Activated naive CD4-positive, alpha-beta T cell treated with Interleukin-2 at 50 U/mL for 16 hours (primary cell): ENCODE measurements at regions not wholly inside any gene's neighbourhood (a gene's known extent, or its start where the extent isn't known, plus 50 kb on each side); places are given as distances from the start of the nearest gene placed in this dataset.
A peak's percentile ranks its signal among the peaks of the same experiment; 100 is the strongest.
"Not testable (repeated sequence)": the region's sequence is repeated elsewhere in the genome, so short reads cannot be mapped to it uniquely, and the experiment has no call there.

ENCODE experiments used
- DNase-seq: peaks from one replicate; pipeline ENCODE4 v3.0.0-alpha.2; 2020

DNA sequence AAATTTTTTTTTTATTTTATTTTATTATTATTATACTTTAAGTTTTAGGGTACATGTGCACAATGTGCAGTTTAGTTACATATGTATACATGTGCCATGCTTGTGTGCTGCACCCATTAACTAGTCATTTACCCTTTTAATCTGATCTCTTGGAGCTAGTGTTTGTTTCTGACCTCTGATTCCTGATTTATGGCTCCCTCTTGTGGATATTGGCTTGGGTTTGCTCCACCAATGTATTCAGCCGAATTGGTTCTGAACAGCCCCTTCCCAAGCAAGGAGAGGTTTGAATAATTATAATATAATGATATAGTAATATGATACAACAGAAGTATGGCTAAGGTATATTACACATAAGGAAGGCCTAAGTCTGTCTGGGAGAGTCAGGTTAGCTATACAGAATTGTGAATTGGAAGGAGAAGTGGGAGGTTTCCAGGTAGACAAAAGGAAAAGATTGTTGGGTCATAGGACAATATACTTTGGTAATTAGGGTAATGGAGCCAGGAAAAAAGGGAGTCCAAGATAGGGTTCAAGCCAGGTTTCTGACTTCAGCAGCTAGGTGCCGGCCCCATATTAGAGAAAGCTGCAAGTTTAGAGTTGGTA lies 53.1 kb upstream of the HMCN1 start:
- no peak for DNase-seq

DNA sequence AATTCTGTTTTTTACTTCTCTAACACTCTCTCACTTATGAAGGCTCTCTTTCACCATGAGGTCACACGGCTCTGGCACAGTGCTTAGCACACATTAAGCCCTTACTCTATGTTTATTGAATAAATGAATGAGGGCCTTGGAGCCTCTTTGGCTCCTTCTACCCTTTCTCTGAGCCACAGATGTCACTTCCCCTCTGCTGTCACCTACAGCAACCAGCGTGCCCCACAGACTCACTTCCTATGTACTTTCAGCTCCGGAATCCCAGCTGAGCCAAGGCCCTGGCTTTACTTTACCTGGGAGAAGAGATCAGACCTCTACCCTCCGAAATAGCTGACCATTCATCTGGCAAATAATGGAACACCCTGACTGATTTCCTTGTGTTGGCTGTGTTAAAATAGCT lies 53.7 kb upstream of the HMCN1 start:
- DNase-seq: no peak

DNA sequence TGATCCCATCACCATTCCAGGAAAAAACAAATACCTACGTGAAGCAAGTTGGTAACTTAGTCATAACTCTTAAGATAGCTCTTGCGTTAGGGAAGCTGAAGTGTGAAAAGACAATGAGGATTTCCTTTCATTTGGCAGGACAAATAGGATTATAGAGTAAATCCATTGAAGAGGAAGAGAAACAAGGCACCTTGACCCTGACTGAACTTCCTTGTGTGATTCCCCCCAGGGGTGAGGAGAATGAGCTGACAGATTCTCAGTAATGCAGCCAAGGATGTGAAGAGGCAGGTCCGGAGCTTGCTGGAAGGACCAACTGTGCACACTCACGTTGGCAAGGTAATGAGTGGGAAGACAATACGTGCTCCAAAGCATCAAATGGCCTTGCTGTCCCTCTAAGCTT lies 55.0 kb upstream of the HMCN1 start:
- DNase-seq: no peak

DNA sequence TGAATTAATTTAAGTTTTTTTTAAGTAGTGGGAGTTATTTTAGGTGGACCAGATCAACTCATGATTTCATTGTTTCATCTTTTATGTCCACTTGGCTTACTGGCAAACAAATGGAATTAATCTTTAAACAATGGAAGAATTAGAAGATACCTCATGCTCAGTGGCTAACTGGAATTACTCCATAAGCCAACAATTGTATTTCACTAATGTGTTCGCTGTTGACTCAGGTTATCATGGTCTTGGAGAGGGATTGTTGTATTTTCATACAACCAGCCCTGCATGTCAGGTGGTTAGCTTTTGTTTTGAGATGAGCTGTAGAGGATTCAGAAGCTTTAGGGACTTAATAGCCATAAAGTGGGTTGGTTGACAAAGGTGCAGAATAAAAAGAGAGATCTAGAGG lies 57.2 kb upstream of the HMCN1 start:
- DNase-seq: no peak

DNA sequence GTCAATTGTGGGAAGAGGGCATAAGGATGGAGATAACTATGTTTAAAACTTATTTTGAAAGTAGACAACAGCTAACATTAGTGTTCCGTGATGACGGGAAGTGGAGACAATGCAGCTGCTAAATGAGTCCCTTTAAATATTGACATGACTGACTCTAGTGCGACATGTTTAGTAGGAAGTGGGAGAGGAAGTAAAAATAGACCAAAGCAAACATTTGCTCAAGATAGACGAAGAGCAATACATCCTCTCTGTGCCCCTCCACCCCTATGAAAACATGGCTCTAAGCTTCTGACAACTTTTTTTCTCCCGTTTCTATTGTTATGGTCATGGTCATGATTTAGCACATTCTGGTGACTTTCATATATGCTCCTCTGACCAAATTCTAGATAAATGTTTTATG lies 60.0 kb upstream of the HMCN1 start:
- DNase-seq: no peak

DNA sequence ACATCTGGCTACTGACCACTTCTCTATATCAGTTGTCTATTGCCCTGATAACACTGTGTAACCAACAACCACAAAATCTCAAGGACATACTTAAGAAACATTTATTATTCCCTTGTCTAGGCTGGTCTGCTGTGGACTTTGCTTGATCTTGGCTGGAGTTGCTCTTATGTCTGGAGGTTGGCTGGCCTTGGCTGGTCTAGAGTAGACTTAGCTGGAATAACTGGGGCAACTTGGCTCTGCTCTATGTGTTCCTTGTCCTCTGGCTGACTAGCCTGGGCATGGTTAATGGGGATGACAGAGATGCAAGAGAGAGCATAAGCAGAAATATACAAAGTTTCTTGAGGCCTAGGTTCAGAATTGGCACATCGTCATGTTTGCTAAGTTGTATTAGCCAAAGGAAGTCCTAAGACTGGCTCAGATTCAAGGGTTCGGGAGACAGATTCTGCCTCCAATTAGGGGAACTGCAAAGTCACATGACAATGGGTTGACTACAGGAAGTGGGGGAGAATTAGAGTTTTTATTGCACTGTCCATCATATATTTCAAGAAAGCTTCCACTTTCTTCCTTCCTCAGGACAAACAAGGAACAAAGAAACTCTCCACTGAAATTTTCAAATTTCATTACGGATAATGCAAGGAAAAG lies 61.4 kb upstream of the HMCN1 start:
- no peak for DNase-seq

DNA sequence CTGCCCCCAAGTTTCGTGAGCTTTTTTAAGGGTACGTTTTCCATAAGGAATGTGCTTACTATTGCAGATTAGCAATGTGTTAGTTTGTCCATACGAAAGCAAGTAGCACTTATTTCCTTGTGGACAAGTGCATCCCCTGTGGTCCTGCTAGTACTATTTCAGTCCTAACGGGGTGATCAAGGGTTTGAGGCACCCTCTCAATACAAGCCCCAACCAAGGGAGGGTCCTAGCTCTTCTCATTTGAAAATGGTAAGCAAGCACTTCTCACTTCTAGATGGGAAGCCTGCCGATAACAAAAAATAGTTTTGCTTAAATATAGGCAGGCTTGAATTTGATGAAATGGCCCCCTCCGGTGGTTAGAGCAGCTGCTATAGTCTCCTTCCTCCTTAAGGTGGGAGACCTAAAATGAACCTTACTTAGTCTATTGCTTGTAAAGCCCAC lies 64.0 kb upstream of the HMCN1 start:
- peak; percentile 33 for DNase-seq

DNA sequence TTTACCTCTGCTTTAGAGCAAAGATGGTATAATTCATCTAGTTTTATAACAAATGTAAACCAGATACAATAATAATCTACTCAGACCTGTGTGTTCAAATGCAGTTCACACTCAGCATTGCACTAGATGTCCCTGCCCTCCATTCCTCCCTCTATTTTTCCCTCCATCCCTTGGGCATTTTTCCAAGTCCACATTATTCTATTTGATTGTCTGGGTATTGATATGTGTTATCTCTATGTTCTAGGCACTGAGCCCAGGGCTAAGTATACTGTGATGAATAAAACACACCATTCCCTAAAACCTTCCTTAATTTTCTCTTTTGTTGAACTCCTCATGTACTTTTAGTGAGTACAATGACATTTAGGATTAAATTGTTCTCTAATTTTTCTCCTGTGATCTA lies 66.2 kb upstream of the HMCN1 start:
- DNase-seq: no peak

DNA sequence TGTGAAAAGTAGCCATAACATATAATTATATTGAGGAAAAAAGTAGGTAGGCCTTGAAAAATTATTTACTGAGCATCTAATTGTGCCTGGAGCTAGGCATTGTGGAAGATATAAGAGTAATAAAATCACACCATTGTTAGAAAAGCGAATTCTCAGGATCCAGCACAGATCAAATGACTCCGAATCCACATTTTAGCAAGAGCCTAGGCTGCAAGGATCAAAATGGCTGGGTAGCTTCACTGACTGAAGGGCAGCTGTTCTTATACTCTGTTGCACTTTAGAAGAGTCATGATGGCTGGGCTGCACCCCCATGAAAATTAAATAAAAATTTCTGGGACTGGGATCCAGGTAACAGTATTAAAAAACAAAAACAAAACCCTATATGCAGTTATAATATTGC lies 67.6 kb upstream of the HMCN1 start:
- DNase-seq: no peak

DNA sequence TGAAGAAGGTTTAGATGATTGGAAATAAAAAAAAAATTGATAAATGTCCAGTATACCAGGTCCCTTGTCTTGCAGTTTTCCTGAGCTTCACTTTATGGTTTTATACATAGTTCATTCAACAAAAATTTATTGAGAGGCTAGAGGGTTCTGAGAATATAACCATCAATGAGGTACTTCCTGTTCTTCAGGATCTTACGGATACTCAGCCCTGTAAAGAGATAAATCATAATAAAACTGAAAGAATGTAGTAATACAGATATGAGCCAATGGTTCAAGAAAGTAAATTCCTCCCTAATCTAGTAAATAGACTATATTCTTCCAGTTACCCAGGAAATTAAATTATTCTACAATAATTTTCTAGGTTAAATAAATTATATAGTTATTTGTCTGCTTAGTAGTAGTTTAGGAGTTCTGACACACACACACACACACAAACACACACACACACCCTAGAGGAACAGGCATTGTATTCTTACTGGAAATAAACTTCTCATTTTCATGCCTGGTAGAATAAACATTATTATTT lies 70.4 kb upstream of the HMCN1 start:
- no peak for DNase-seq

DNA sequence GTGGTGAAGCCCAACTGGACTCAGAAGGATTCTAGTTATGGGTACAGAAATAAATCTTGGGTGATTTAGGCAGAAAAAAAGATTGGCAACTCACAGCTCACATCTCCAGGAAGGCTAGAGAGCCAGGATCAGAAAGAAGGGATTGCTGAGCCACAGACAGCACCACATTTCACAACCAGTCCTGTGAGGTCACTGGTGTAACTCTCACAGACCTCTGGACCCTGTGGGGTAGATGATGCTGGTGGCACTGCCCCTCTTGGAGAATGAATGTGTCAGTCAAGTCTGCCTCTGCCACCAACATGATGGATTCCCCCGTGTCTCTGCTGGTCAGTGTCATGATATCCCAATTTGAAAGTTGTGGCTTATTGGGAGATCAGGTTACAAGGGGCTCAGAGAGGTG lies 70.9 kb upstream of the HMCN1 start:
- no peak for DNase-seq

DNA sequence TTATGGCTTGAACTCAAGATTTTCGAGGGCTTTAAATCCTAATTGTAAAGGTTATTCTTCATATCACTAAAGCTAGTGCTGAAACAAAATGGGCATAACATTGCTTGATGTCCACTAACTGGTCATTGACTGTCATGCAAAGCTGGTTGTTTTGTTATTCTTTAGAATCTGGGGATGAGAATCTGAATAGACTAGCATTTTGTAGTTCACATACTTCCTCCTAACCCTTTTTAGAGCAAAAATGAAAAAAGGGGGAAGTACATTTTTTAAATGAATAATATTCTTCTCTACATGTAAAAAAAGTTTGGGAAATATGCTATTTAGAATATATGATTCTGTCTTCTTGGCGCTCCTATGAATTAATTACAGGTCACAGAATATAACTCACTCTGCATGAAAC lies 72.2 kb upstream of the HMCN1 start:
- DNase-seq: no peak

DNA sequence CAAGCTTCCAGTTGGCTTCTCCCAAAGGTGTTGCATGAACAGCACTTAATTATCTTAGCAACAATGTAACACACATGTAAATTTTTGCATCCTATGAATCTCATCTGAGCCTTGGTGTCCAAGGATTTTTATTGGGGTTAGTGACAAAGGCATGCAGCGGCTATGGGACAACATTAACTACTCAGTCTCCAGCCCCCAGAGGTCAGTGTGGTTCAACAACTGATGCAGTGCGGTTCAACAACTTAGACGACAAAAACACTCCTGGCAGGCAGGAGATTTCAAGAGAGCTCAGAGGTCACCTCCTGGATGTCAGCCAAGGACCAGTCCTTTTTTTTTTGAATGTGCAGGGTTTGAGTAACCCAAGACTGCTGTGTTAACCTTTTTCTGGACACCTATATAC lies 77.5 kb upstream of the HMCN1 start:
- DNase-seq: no peak

DNA sequence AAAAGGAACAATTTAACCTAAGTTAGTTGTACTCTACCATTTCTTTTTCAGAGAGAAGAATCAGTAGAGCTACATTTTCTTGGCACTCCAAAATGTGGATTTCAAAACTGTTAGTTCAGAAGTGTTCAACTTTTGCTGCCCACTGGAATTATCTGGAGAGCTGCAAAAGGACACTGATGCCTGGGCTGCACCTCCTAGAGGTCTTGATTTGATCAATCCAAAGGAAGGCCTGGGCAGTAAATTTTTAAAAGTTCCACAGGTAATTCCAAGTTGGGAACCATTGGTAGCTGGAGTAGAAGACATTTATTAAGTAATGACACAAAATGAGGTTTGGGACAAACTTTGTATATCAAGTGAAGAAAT lies 79.3 kb upstream of the HMCN1 start:
- DNase-seq: no peak

DNA sequence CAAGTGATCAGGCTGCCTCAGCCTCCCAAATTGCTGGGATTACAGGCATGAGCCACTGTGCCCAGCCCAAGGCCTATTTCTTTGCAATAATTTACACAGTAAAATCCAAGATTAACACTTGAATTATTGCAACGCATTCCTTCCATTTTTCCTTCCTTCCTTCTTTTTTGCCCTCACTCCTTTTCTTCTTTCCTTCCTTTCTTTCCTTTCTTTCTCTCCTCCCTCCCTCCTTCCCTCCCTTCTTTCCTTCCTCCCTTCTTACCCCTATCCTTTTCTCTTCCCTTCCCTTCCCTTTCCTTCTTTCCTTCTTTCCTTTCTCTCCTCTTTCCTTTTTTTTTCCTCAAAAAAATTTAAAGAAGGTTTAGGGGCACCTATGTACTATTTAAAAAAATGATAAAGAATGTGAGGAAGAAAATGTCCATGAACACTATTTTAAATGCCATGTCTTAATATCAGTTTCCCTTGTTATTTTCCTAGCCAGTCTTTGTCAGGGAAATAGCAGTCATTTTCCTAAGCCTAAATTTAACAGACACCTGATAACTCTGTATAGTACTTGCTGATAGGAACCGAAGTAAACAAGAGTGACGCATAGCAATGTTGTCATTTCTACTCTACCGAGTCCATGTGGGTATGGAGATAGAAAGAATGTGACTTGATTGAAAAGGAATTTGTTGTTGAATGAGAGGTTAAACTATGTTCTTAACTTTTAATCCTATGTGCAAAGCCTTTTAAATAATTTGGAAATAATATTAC lies 79.8 kb upstream of the HMCN1 start:
- DNase-seq: no peak

DNA sequence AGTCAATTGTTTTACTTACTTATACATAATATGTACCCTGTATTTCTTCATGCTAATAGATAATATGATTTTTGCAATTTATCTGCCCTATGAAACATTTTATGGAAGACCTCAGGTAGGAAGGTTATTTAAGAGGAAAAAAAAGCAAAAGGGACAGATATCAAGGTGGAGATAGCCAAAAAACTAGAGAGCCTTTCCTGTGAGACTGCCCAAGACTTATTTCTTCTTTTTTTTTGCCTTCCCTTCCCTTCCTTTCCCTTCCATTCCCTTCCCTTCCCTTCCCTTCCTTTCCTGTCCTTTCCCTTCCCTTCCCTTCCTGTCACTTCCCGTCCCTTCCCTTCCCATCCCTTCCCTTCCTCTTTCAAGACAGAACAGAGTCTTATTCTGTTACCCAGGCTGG lies 80.6 kb upstream of the HMCN1 start:
- no peak for DNase-seq

DNA sequence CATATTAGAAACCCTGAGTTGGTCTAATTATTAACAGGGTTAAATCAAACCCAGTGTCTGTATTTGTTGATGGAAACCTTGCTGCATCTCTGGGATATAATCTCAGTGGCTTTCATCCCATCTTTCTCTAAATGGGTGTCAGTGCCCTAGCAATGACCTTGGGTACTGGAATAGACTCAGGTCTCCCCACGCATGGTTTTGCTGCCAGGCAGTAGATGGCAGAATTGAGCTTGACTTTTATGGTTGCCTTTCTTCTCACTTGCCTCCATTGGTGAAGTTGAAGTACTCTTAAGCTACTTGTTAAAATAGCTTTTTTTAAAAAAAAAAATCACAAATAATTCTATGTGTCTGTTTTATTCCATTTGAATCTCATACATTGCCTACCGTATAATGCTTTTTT lies 81.8 kb upstream of the HMCN1 start:
- DNase-seq: no peak

DNA sequence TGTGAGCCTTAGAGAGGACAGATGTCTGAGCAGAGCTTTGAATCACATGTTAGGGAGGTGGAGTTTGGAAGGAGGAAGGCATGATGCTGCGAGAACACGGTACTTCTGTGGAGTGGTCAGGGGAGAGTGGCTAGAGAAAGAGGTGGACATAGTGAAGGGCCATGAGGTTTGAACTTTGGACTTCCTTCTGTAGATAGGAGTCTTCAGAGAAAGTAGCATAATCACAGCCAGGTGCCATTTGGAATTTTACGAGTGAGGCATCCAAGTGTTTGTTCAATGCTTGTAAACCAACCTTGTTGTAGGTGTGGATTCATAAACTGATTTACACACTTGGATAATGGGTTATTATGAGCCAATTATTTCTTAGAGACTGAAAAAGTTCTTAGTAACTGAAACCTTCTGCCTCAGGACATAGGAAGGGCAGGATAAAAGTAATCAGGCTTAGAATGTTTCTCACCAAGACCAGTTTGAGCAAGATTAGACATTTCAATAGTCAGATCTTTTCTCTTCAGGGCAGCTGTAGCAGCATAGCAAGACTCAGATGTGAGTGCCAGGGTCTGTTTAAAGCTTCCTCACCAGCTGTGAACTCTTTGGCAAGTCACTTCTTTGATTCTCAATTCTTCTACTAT lies 83.5 kb upstream of the HMCN1 start:
- no peak for DNase-seq

DNA sequence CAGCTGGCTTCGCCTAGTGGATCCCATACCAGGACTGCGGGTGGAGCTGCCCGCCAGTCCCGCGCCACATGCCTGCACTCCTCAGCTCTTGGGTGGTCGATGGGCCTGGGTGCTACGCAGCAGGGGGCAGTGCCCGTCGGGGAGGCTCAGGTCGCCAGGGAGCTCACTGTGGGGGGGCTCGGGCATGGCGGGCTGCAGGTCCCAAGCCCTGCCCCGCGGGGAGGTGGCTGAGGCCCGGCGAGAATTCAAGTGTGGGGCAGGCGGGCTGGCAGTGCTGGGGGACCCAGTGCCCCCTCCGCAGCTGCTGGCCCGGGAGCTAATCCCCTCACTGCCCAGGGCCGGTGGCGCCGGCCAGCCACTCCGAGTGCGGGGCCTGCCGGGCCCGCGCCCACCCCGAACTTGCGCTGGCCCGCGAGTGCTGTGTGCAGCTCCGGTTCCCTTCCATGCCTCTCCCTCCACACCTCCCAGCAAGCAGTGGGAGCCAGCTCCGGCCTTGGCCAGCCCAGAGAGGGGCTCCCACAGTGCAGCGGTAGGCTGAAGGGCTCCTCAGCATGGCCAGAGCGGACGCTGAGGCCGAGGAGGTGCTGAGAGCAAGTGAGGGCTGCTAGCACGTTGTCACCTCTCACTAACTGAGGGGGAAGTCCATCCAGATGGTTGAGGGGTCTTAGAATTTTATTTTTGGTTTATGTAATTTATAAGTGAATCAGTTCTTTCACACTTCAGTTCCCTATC lies 85.2 kb upstream of the HMCN1 start:
- DNase-seq: no peak

DNA sequence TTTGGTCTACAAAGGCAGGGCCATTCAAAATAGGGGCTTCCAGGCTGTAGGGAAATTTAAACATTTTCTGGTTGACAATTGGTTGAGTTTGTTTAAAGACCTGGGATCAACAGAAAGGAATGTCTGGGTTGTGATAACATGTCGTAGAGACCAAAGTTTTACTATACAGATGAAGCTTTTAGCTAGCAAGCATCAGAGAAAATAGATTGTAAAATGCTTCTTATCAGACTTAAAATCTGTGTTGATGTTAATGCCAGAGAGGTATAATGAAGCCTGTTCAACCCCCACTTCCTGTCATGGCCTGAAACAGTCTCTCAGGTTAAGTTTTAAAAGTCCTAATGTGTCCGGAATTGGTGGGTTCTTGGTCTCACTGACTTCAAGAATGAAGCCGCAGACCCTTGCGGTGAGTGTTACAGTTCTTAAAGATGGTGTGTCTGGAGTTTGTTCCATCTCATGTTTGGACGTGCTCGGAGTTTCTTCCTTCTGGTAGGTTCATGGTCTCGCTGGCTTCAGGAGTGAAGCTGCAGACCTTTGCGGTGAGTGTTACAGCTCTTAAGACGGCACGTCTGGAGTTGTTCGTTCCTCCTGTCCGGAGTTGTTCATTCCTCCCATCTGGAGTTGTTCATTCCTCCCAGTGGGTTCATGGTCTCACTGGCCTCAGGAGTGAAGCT lies 86.5 kb upstream of the HMCN1 start:
- not testable (repeated sequence) for DNase-seq

DNA sequence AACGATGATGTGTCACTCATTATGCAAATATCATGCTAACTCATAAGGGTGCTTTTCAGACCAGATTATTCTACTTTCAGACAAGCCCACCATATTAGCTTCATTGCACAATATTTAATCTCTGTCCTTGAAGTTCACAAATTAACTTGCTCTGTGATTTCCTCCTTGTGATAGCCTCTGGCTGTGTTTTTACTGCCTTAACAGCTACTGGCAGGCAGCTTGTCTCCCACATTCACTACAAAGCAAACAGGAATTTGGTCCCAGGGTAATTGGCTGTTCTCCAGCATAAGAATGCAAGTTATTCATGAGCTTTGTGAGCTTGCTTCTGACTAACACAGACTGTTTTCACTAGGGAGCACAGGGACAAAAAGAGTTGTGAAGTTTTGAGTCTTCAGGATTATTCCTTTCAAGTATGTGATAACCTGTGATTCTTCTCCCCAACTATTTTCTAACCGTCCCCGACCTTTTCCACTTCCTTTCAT lies 87.9 kb upstream of the HMCN1 start:
- no peak for DNase-seq

DNA sequence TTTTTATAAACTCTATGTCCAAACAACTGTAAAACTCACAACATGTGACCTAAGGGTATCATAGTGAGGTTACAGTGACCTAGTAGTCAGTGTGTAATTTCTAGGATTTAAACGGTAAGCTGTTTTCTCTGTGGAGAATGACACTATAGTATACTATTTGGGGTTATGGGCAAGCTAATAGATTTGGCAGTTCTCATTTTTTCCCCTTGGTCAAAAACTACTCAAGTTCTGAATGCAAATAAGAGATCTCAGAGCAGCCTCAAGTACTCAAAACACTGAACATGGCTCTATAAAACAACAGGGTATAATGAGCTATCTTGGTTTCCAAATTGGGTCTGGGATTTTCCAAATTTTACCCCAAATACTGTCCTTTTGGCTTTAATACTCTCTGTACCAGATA lies 88.5 kb upstream of the HMCN1 start:
- DNase-seq: no peak
